ENCODE measurements at regions not wholly inside any gene's neighbourhood (a gene's known extent, or its start where the extent isn't known, plus 50 kb on each side); places are given as distances from the start of the nearest gene placed in this dataset.

- H3K4me3 ChIP-seq (ENCODE audit: control insufficient read depth, low read depth, low read length): no peak overlapping the region
- TF ChIP-seq CTCF (IDR thresholded peaks at IDR 0.05; ENCODE audit: control insufficient read depth, insufficient read depth, low read depth, low read length, missing control alignments): no peak
- DNase-seq (ENCODE audit: low read depth): no peak
Observed at GRCh38 chr20:39871013-39871412, 818.0 kb downstream of the MAFB start.

- TF ChIP-seq CTCF (IDR thresholded peaks at IDR 0.05; ENCODE audit: control insufficient read depth, insufficient read depth, low read depth, low read length, missing control alignments): no peak
- DNase-seq (ENCODE audit: low read depth): no peak
- H3K4me3 ChIP-seq (ENCODE audit: control insufficient read depth, low read depth, low read length): no peak overlapping the region
Observed at GRCh38 chr20:39865446-39865845, 823.6 kb downstream of the MAFB start.

DNA sequence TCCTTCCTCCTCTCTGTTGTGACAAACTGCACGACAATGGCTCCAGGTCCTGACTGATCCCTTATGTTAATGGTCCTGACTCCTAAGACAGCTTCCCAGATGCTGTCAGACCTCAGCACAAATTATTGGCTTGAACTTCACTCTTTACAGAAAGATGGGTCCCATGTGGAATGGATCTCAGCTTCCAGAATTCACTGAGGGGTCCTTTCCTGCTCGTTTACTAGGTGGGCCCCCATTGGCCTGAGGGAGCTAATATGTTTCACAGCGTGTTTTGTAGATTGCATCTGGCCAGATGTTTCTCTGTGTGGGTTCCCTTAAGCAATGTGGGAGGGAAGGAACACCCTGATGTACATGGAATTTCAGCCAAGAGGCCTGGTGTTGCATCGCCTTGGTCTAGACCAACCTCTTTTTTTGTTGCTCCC is 826.6 kb downstream of the MAFB start:
- TF ChIP-seq CTCF (IDR thresholded peaks at IDR 0.05; ENCODE audit: control insufficient read depth, insufficient read depth, low read depth, low read length, missing control alignments): no peak
- DNase-seq (ENCODE audit: low read depth): no peak

DNA sequence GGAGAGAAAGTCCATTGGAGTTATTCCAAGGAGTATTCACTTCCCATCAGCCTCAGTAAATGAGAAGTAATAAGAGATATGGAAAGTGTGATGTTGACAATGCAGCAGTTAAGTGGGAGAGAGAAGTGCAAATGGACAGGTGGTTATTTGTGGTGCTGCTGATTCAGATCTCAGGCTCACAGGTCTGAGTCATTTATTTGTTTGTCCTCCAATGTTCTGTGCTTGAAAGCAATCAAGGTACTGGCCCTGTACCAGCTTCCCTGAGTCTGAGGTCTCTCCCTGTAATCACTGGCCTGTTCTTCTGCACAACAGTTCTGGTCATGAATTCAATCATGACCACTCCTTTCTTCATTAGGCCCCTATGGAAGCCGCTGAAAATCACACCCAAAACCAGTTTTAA is 827.7 kb downstream of the MAFB start:
- H3K4me3 ChIP-seq (ENCODE audit: control insufficient read depth, low read depth, low read length): no peak overlapping the region
- no peak for DNase-seq (ENCODE audit: low read depth)
- TF ChIP-seq CTCF (IDR thresholded peaks at IDR 0.05; ENCODE audit: control insufficient read depth, insufficient read depth, low read depth, low read length, missing control alignments): no peak

More for the DNA sequence above, 826.6 kb downstream of the MAFB start:
- no peak overlapping the region for H3K4me3 ChIP-seq (ENCODE audit: control insufficient read depth, low read depth, low read length)

GRCh38 chr20:39857835-39858234 is 831.2 kb downstream of the MAFB start:
- no peak for DNase-seq (ENCODE audit: low read depth)
- no peak overlapping the region for H3K4me3 ChIP-seq (ENCODE audit: control insufficient read depth, low read depth, low read length)
- no peak for TF ChIP-seq CTCF (IDR thresholded peaks at IDR 0.05; ENCODE audit: control insufficient read depth, insufficient read depth, low read depth, low read length, missing control alignments)

- H3K4me3 ChIP-seq (ENCODE audit: control insufficient read depth, low read depth, low read length): no peak overlapping the region
- TF ChIP-seq CTCF (IDR thresholded peaks at IDR 0.05; ENCODE audit: control insufficient read depth, insufficient read depth, low read depth, low read length, missing control alignments): no peak
- no peak for DNase-seq (ENCODE audit: low read depth)
Observed at GRCh38 chr20:39857187-39857586, 831.8 kb downstream of the MAFB start.

GRCh38 chr20:39855799-39856198 is 833.2 kb downstream of the MAFB start:
- TF ChIP-seq CTCF (IDR thresholded peaks at IDR 0.05; ENCODE audit: control insufficient read depth, insufficient read depth, low read depth, low read length, missing control alignments): no peak
- DNase-seq (ENCODE audit: low read depth): no peak
- no peak overlapping the region for H3K4me3 ChIP-seq (ENCODE audit: control insufficient read depth, low read depth, low read length)
